HepG2 (cell line): ENCODE measurements at regions not wholly inside any gene's neighbourhood (a gene's known extent, or its start where the extent isn't known, plus 50 kb on each side); places are given as distances from the start of the nearest gene placed in this dataset.

ENCODE experiments used
- ATAC-seq: fragments of 200-7000 bp; cut with Tn5 transposase; 3 replicates; pipeline ENCODE4 v1.9.1; 2020; ENCODE audit warnings: mild to moderate bottlenecking, moderate library complexity
- BruUV-seq: library from RNA; stranded (reverse); fragments of 400-500 nt; replicated peaks from 2 replicates; lab custom pipeline; 2021; lab: Mats Ljungman, UMichigan
- CTCF ChIA-PET: fragments of 300-600 bp; formaldehyde crosslinking; extraction: SDS; loops from one replicate; lab custom pipeline; 2021; ENCODE audit warnings: low total read pairs, inconsistent platforms, low intra/inter-chr PET ratio; lab: Yijun Ruan, JAX
- POLR2A ChIA-PET: fragments of 350-600 bp; sonication (Branson Sonifier 250); formaldehyde crosslinking; loops from one replicate; lab custom pipeline; 2020; ENCODE audit warnings: antibody characterized with exemption, inconsistent platforms; lab: Yijun Ruan, JAX
- DNase-seq: peaks from one replicate; pipeline ENCODE4 v3.0.0-alpha.2; 2015; ENCODE audit warnings: low spot score
- FAIRE-seq: peaks from 3 replicates; lab custom pipeline; 2011; peaks lifted over from hg19 to GRCh38; lab: Jason Lieb, UNC
- H2AFZ ChIP-seq: one replicate; pipeline ENCODE4 v1.6.1; 2011; ENCODE audit warnings: low read length, inconsistent platforms
- H3K27ac ChIP-seq: fragments of 300-600 bp; 3 replicates; pipeline ENCODE4 v1.8.0; 2011; ENCODE audit warnings: mixed run types, mild to moderate bottlenecking, mixed read lengths, low read length, inconsistent platforms; ENCODE audit not compliant: insufficient read depth; ENCODE audit errors: extremely low read length
- H3K27me3 ChIP-seq, 2 experiments: fragments of 200-600 bp in 1 of 2; 2 replicates in 1 of 2; 3 replicates in 1 of 2; pipeline versions ENCODE4 v1.6.0 to v1.8.0; 2011; ENCODE audit warnings: low read length in 2 of 2, mild to moderate bottlenecking in 2 of 2, moderate library complexity in 2 of 2, inconsistent platforms in 1 of 2; ENCODE audit not compliant: insufficient read depth in 2 of 2, control insufficient read depth in 1 of 2
- H3K36me3 ChIP-seq, 2 experiments: fragments of 200-600 bp in 1 of 2; replicated peaks in 1 of 2; 2 replicates in 1 of 2; 3 replicates in 1 of 2; pipeline versions ENCODE4 v1.5.1 to v1.8.0; 2011; ENCODE audit warnings: low read length in 2 of 2, inconsistent platforms in 1 of 2; ENCODE audit not compliant: insufficient read depth in 2 of 2, control insufficient read depth in 1 of 2
- H3K4me1 ChIP-seq: 2 replicates; pipeline ENCODE4 v1.5.1; 2012; ENCODE audit warnings: low read length, inconsistent platforms; ENCODE audit not compliant: insufficient read depth
- H3K4me2 ChIP-seq: 2 replicates; pipeline ENCODE4 v1.6.0; 2011; ENCODE audit warnings: low read depth, low read length, inconsistent platforms
- H3K4me3 ChIP-seq, 3 experiments: fragments of 200-600 bp in 1 of 3; sonication (generic), shearing (Covaris generic) in 1 of 3; replicated peaks in 1 of 3; 2 replicates each; pipeline ENCODE4 v1.5.1; 2011 to 2016; ENCODE audit warnings: low read length in 3 of 3, inconsistent platforms in 2 of 3, low read depth in 2 of 3, mild to moderate bottlenecking in 2 of 3, control low read depth in 1 of 3, mixed read lengths in 1 of 3; ENCODE audit not compliant: insufficient read depth in 1 of 3
- H3K79me2 ChIP-seq: one replicate; pipeline ENCODE4 v1.6.1; 2011; ENCODE audit warnings: low read length, inconsistent platforms; ENCODE audit not compliant: insufficient read depth
- H3K9ac ChIP-seq: 2 replicates; pipeline ENCODE4 v1.6.0; 2011; ENCODE audit warnings: mild to moderate bottlenecking, low read depth, low read length, inconsistent platforms; ENCODE audit not compliant: insufficient read depth
- H3K9me3 ChIP-seq: 2 replicates; pipeline ENCODE4 v1.5.1; 2012; ENCODE audit warnings: mild to moderate bottlenecking, low read length
- H4K20me1 ChIP-seq: 2 replicates; pipeline ENCODE4 v1.6.0; 2011; ENCODE audit warnings: inconsistent platforms, mild to moderate bottlenecking, low read length, moderate library complexity; ENCODE audit not compliant: insufficient read depth
- NCOR1 ChIP-seq: fragments of 200-600 bp; sonication (generic); IDR thresholded peaks from 2 replicates; pipeline ENCODE4 v1.7.0; 2017; ENCODE audit warnings: antibody characterized with exemption, low read length, borderline replicate concordance
- WGBS: methylation state at CpG from one replicate; pipeline ENCODE4 v1.1.6; 2017; ENCODE audit warnings: low lambda C conversion rate; 5-methylcytosine and 5-hydroxymethylcytosine counted together
- in situ Hi-C: cut with HindIII; loops from 2 replicates; pipeline ENCODE4 v1.10.0; 2017; ENCODE audit warnings: low pct_unique_long_range_greater_than_20kb; ENCODE audit not compliant: extremely low pct_ligation_motif_present
- intact Hi-C: fragments of 100-400 bp; cut with micrococcal nuclease; formaldehyde crosslinking; loops from one replicate; pipeline ENCODE4 v1.10.0; 2022; ENCODE audit not compliant: unreplicated experiment
- TF ChIP-seq, protein P1 (sequence below), 2 experiments: sonication (generic) in 1 of 2; formaldehyde crosslinking in 1 of 2; IDR thresholded peaks; 2 replicates each; pipeline versions ENCODE4 v1.4.0 to v1.6.1; 2016 to 2020; ENCODE audit warnings: borderline replicate concordance in 1 of 2, low read depth in 1 of 2, mild to moderate bottlenecking in 1 of 2, missing genetic modification reagents in 1 of 2

DNA sequence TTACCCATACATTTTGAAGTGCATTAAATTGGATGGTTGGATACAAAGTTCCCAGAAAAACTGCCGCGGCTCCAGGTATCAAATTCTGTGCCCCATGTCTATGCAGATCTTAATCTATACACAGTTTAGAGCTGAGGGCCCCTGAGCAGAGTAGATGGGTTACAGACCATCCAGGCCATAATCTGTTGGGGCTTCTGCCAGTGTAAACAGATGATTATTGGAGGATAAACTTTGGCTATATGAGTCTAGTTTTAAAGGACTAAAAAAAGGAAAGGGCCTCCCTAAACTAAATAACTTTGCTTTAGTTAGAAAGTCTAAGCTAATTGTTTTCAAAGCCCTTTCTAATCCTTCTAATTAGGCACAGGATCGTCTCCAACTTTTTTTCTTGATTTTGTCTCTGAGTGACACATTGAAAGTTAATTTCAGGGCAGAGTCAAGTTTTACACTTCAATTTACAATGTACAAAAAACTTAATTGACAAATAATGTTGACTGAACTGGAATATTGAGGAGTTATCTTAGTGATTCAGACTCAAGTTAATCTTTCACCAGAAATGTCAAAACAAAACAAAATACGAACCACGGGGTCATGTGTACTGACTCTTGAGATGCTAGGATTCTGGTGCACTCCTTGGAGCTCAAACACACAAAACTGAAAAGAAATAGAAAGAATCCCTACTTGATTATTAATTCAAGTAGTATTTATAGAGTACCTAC lies 133.9 kb upstream of the SCAF11 start:
- peak; percentile 38 for ATAC-seq
- CTCF ChIA-PET = interaction anchor here (1.4 kb wide), 1 partner anchor 179 kb away, joined by 5 read pairs; no protein-coding TSS in a partner anchor
- WGBS = under 1% methylated on average over 5 of the region's 5 CpGs
- peaks cover 0 to 10% of the 10 kb centered on the region in 2 experiments; a peak in 1 of 5 replicates for H3K27me3 ChIP-seq
- in situ Hi-C loops (no loop called here), intact Hi-C loops (no loop called here)
- no peaks in the 10 kb centered on the region for H4K20me1 ChIP-seq
- BruUV-seq = no TSS peak
- H3K79me2 ChIP-seq = no peaks in the 10 kb centered on the region
- H3K27ac ChIP-seq = no peak overlapping the region
- no peak for FAIRE-seq
- POLR2A ChIA-PET = interaction anchor here (0.7 kb wide), 1 partner anchor 133 kb away, joined by 3 read pairs; no protein-coding TSS in a partner anchor
- H2AFZ ChIP-seq = no peak overlapping the region
- no peak for DNase-seq
- H3K9ac ChIP-seq = no peak overlapping the region
- H3K4me2 ChIP-seq = peak overlapping the region; percentile 23; the same call in 1 of the 2 replicates
- H3K4me1 ChIP-seq = peaks cover 15% of the 10 kb centered on the region
- H3K9me3 ChIP-seq = no peaks in the 10 kb centered on the region
- no peaks in the 10 kb centered on the region for H3K36me3 ChIP-seq
- TF ChIP-seq, protein P1, sequence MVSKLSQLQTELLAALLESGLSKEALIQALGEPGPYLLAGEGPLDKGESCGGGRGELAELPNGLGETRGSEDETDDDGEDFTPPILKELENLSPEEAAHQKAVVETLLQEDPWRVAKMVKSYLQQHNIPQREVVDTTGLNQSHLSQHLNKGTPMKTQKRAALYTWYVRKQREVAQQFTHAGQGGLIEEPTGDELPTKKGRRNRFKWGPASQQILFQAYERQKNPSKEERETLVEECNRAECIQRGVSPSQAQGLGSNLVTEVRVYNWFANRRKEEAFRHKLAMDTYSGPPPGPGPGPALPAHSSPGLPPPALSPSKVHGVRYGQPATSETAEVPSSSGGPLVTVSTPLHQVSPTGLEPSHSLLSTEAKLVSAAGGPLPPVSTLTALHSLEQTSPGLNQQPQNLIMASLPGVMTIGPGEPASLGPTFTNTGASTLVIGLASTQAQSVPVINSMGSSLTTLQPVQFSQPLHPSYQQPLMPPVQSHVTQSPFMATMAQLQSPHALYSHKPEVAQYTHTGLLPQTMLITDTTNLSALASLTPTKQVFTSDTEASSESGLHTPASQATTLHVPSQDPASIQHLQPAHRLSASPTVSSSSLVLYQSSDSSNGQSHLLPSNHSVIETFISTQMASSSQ (IDR thresholded peaks at IDR 0.05; ENCODE audit: low read depth) = 0 out of 2 replicates have a peak, but pooled peaks have one; percentile 20
- TF ChIP-seq, protein P1 (CRISPR knock-in tag; IDR thresholded peaks at IDR 0.05; ENCODE audit: borderline replicate concordance) = no peak
- TF ChIP-seq NCOR1 = no peak
- TF ChIP-seq, all 625 proteins: peak for 1
- no peak overlapping the region; a peak in 1 of 6 replicates for H3K4me3 ChIP-seq
